Coronary artery (tissue), 2 donors: ENCODE measurements at regions not wholly inside any gene's neighbourhood (a gene's known extent, or its start where the extent isn't known, plus 50 kb on each side); places are given as distances from the start of the nearest gene placed in this dataset.

Source experiments
- DNase-seq: peaks from one replicate; pipeline ENCODE4 v3.0.0-alpha.2; 2017; ENCODE audit warnings: low spot score
- H3K27ac ChIP-seq, 2 donors: fragments of 200-600 bp; sonication (generic); one replicate each; pipeline ENCODE4 v1.5.1; 2016 to 2019
- H3K4me3 ChIP-seq: fragments of 200-600 bp; sonication (generic); 2 replicates; pipeline ENCODE4 v1.5.1; 2016; ENCODE audit warnings: mild to moderate bottlenecking, moderate library complexity
- TF ChIP-seq, protein P1 (sequence below): fragments of 200-600 bp; sonication (generic); IDR thresholded peaks from one replicate; pipeline ENCODE4 v1.5.1; 2019; ENCODE audit warnings: antibody characterized with exemption

DNA sequence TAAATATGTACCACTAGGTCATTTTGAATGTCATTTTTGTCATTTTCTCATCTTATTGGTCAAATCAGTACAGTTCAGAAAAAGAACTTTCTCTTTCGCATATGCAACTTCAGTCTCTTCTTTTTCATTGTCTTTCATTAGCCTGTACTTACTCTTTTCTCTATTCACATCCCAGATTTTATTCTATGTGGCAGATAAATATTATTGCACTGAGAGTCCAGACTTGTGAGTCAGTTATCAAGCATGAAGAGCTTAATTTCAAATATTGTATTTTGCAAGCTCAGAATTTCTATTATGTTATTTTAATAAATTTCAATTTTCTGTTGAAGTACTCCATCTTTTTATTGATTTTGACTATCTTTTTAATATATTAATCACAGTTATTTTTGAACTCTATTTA is 105.2 kb upstream of the PALMD start:
- no peak overlapping the region for H3K4me3 ChIP-seq
- no peak overlapping the region for H3K27ac ChIP-seq
- no peak for DNase-seq
- TF ChIP-seq, protein P1, sequence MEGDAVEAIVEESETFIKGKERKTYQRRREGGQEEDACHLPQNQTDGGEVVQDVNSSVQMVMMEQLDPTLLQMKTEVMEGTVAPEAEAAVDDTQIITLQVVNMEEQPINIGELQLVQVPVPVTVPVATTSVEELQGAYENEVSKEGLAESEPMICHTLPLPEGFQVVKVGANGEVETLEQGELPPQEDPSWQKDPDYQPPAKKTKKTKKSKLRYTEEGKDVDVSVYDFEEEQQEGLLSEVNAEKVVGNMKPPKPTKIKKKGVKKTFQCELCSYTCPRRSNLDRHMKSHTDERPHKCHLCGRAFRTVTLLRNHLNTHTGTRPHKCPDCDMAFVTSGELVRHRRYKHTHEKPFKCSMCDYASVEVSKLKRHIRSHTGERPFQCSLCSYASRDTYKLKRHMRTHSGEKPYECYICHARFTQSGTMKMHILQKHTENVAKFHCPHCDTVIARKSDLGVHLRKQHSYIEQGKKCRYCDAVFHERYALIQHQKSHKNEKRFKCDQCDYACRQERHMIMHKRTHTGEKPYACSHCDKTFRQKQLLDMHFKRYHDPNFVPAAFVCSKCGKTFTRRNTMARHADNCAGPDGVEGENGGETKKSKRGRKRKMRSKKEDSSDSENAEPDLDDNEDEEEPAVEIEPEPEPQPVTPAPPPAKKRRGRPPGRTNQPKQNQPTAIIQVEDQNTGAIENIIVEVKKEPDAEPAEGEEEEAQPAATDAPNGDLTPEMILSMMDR: no peak

DNA sequence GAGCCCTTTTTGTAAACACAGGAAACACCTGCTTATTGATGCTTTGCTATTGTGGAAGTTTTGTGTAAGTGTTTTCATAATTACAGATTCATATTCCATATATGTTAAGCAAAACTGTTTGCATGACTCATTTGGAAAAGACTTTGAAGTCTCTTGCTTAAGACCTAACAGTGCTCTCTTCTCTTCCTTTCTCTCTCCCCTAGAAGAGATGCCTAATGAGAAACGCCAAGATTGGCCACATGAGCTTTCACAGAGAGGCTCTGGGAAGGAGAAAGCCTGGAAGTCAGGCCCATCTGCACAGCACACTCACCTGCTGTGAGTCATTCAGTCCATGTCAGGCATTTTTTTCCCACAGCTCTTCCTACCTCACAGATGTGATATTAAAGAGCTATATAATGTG is 101.6 kb upstream of the PALMD start:
- no peak overlapping the region for H3K4me3 ChIP-seq
- TF ChIP-seq, protein P1: no peak
- H3K27ac ChIP-seq: no peak overlapping the region
- DNase-seq: no peak

DNA sequence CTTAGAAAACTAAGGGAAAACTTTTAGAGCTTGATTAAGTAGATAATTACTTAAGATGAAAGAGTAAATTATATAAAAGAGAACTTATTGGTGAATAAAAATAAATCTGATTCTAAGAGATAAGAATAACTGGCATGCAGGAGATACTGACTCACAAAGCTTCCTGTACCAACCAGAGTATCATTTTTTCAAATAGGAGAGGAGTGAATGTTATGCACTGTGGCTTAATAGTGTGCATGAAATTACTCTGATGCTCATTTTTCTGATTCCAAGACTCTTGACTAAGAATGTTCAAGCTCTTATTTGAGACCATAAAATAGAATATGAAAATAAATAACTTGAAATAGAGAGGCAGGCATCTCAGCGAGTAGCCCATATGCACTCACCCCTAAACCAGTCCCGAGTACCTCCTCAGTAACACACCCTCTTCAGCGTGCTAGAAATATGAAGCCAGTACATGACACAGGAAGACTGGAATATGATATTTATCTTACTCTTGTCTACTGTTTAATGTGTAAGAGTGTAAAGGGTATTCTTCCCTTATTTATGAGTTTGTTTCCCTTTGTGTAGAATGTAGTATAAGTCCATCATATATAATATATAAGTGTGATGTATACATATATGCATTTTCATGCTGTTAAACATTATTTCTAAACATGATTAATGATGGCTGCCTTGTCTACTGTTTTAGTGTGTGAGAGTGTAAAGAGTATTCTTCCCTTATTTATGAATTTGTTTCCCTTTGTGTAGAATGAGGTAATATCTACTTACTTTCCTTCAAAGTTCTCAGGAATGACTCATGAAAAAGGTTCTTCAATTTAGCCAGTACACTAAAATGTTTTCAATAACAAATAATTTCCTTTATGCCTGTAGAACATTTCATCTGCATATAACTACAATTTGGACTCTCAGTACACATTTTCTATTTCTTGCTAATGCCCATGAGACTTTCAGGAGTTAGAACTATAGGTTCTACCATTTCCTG is 99.2 kb upstream of the PALMD start:
- DNase-seq: no peak
- TF ChIP-seq, protein P1: no peak
- H3K4me3 ChIP-seq: no peak overlapping the region
- H3K27ac ChIP-seq: no peak overlapping the region

DNA sequence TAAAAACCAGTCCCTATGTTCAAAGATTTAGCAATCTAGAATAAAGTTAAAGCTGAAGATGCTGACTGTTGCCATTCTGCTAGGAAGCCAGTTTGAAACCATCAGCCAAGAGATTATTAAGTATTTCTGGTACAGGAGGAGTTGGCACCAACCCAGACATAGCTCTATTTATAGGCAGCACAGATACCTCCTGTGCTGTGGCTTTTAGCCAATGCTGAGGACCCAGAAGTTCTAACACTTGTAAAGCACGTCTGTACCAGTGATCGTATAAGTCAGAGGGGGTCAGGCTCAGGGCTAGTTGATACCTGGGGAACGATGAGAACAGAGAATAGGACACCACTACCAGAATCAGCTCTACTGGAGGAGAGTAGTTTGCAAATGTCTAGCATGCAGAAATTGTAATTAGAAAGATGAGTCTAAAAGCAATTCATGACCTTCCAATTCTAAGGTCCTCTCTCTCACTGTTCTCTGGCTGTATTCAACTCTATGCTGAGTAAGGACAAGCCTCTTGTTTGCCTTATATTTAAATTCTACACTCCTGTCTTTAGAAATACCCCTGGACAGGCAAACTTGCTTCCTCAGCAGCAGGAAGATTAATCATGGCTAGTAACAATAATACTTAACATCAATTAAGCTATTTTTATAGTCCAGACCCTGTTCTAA is 96.8 kb upstream of the PALMD start:
- DNase-seq: no peak
- H3K4me3 ChIP-seq: no peak overlapping the region
- TF ChIP-seq, protein P1: no peak
- no peak overlapping the region for H3K27ac ChIP-seq

DNA sequence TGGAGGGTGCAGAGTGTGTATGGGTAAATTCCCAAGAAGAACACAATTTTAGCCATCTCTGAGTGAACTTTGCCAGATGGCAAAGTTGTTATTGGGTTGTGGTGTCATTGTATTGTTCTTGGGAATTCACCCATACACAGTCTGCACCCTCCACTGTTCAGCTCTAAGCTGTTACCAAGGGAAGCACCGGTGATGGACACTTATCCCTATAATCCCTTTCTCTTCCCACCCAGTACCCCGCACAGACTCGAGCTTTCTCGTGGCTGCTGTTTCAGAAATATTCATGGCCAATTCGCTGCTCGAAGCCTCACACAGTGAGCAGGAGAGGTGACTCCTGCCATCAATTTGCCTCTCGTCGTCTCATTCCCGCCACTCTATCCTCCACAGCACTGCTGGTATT is 95.7 kb upstream of the PALMD start:
- DNase-seq: no peak
- TF ChIP-seq, protein P1: no peak
- Histone ChIP-seq H3K4me3 (no peak overlapping the region), H3K27ac (no peak overlapping the region)

DNA sequence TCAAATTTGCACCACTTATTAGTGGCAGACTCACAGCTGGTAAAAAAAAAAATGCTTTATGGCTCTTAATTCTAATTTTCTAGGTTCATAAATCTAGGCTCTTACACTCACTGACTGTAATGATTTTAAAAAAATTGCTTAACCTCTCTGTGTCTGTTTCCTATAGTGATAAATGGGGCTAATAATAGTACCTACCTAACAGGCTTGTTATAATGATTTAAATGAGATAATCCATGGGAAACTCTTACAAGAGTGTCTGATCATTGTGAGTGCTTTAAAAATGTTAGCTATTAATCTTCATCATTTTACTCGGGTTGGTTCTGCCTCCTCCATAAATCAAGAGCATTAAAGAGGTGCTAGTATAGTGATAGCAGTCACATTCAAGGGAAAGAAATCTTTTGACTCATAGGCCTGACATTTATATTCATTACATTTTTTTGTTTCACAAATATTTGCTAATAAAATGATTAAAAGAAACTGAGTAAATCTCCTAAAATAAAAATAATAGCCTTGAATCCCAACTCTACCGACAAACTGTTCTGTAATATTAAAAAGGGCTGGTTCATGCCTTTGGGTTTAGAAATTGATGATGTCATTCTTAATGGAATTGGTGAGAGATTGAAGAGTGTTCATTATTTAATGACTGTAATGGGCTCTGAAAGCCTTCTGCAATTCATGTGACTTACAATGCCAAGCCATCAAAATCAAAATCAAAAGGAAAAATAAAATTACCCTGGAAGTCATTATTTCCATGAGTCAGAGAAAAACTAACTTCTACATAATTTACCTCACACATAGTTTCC is 93.9 kb upstream of the PALMD start:
- no peak for DNase-seq
- H3K27ac ChIP-seq: no peak overlapping the region
- TF ChIP-seq, protein P1: no peak
- no peak overlapping the region for H3K4me3 ChIP-seq
